Mucosa of descending colon (tissue), 3 donors: ENCODE measurements at regions not wholly inside any gene's neighbourhood (a gene's known extent, or its start where the extent isn't known, plus 50 kb on each side); places are given as distances from the start of the nearest gene placed in this dataset.

ENCODE experiments used
- ATAC-seq: fragments of 200-7000 bp; cut with Tn5 transposase; one replicate; pipeline ENCODE4 v1.9.1; 2020; ENCODE audit warnings: mild to moderate bottlenecking, moderate library complexity
- DNase-seq, 3 donors: peaks; one replicate each; pipeline ENCODE4 v3.0.0-alpha.2; 2020
- H3K36me3 ChIP-seq: fragments of 200-600 bp; one replicate; pipeline ENCODE4 v1.8.0; 2021; ENCODE audit warnings: low read depth, mild to moderate bottlenecking
- H3K4me1 ChIP-seq: fragments of 200-600 bp; one replicate; pipeline ENCODE4 v1.8.0; 2021; ENCODE audit warnings: low read depth, mild to moderate bottlenecking
- H3K4me3 ChIP-seq: fragments of 200-600 bp; one replicate; pipeline ENCODE4 v1.8.0; 2021; ENCODE audit warnings: mild to moderate bottlenecking
- H3K9me3 ChIP-seq: fragments of 200-600 bp; one replicate; pipeline ENCODE4 v1.8.0; 2021; ENCODE audit warnings: mild to moderate bottlenecking
- intact Hi-C, 2 donors: fragments of 100-400 bp; cut with DNase I in 1 of 2; cut with micrococcal nuclease in 1 of 2; formaldehyde crosslinking; loops; one replicate each; pipeline versions ENCODE4 v1.11.0 to v1.11.1; 2022; cut with DNase I, micrococcal nuclease
- TF ChIP-seq, protein P1 (sequence below): fragments of 200-600 bp; IDR thresholded peaks from one replicate; pipeline ENCODE4 v1.8.0; 2022; ENCODE audit warnings: antibody characterized with exemption, mild to moderate bottlenecking
- donor health status: DM: no; HTN: no; CAD: no; lungs with moderate emphysema.
- donor health status: DM: no; HTN: no; CAD: no.
- donor health status: DM: no; HTN: yes; CAD: no.

DNA sequence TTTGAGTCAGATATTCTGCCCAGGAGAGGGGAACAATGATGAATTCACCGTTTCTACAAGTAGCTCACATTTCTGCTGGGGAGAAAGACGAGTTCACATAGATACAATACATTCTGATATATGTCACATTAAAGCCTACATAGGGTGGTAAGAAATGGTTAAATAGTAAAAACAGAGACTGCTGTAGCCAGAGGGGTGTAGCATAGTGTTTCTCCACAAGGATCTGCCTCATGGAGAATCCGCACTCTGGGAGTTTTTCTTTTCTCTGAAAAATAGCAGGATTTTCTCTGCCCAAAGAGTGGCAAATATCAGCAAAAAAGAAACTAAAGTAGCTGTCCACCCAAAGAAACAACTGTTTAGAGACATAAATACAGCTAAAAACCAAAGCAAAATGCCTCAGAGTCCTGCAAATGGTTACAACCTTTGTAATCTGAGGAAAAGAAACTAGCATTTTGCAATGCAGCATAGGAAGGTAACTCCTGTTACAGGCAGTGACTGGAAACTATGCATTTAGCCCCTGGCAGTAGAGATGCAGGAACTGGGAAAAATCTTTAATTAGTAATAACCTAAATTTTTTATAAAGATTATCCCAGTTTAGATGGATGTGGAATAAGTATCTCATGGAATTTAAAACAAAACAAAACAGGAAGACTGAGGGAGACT, 1126.7 kb upstream of the ADGRL2 start:
- TF ChIP-seq, protein P1, sequence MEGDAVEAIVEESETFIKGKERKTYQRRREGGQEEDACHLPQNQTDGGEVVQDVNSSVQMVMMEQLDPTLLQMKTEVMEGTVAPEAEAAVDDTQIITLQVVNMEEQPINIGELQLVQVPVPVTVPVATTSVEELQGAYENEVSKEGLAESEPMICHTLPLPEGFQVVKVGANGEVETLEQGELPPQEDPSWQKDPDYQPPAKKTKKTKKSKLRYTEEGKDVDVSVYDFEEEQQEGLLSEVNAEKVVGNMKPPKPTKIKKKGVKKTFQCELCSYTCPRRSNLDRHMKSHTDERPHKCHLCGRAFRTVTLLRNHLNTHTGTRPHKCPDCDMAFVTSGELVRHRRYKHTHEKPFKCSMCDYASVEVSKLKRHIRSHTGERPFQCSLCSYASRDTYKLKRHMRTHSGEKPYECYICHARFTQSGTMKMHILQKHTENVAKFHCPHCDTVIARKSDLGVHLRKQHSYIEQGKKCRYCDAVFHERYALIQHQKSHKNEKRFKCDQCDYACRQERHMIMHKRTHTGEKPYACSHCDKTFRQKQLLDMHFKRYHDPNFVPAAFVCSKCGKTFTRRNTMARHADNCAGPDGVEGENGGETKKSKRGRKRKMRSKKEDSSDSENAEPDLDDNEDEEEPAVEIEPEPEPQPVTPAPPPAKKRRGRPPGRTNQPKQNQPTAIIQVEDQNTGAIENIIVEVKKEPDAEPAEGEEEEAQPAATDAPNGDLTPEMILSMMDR = no peak
- DNase-seq (no peak), ATAC-seq (no peak)
- Histone ChIP-seq H3K36me3 (no peaks in the 10 kb centered on the region), H3K9me3 (no peaks in the 10 kb centered on the region), H3K4me3 (no peak overlapping the region), H3K4me1 (no peaks in the 10 kb centered on the region)
- intact Hi-C loops = no loop called here

DNA sequence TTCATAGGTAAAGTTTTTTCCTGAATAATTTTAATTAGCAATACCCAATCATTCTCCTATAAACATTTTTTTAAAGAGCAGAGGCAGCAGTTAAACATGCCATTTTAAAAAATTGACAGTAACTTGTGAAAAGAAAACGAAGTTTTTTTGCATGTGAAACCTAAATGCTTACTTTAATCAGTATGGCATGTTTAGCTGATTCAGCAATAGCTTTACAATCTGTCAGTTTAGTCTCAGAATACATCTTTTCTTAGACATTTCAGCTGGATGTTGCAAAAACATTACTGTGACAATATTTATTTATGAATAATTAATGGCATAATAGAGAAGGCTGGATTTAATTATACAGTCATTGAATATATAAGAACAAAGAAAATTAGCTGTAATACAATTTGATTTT, 1132.4 kb upstream of the ADGRL2 start:
- H3K9me3 ChIP-seq = no peaks in the 10 kb centered on the region
- H3K4me1 ChIP-seq = no peaks in the 10 kb centered on the region
- TF ChIP-seq, protein P1 = no peak
- H3K36me3 ChIP-seq = no peaks in the 10 kb centered on the region
- H3K4me3 ChIP-seq = no peak overlapping the region
- intact Hi-C loops = no loop called here
- DNase-seq = no peak
- ATAC-seq = no peak

DNA sequence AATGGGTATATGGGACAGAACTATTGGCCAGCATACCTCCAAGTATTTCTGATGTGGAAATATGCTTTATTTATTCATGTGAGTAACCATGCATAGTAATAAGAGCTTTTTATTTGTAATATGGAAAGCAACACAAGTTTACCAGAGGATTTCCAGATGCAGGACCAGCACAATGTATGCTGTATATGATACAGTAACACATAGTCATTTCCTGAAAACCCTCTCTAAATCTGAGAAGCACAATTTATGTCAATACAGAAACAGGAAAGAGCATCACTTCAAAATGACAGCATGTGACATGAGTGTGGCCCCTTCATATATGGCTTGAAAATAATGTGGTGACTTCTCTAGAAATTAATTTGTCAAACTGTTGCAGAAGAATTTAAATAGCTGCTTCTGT, 1134.7 kb upstream of the ADGRL2 start:
- H3K4me1 ChIP-seq = no peaks in the 10 kb centered on the region
- H3K9me3 ChIP-seq = no peaks in the 10 kb centered on the region
- TF ChIP-seq, protein P1 = no peak
- no peak overlapping the region for H3K4me3 ChIP-seq
- intact Hi-C loops = no loop called here
- H3K36me3 ChIP-seq = no peaks in the 10 kb centered on the region
- no peak for ATAC-seq
- no peak for DNase-seq

DNA sequence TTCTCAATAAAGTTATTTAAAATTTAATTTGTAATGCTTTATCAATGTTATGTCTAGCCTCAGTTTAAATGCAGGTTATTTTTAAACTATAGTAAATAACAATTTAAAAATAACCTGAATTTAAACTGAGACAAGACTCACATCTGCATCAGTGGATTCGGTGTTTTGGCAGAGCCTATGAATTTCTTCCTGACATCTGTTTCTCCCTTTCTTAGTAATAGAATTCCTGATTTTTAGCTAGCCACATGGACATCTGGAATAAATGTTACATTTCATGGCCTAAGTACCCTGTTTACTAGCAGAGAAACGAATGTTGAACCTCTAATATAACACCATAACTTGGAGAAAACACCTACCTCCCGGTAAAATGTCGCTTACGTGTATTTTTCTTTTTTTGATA, 1141.6 kb upstream of the ADGRL2 start:
- Histone ChIP-seq H3K4me3 (no peak overlapping the region), H3K9me3 (no peaks in the 10 kb centered on the region), H3K36me3 (no peaks in the 10 kb centered on the region), H3K4me1 (no peaks in the 10 kb centered on the region)
- TF ChIP-seq, protein P1 = no peak
- ATAC-seq = no peak
- no peak for DNase-seq
- intact Hi-C loops = no loop called here

DNA sequence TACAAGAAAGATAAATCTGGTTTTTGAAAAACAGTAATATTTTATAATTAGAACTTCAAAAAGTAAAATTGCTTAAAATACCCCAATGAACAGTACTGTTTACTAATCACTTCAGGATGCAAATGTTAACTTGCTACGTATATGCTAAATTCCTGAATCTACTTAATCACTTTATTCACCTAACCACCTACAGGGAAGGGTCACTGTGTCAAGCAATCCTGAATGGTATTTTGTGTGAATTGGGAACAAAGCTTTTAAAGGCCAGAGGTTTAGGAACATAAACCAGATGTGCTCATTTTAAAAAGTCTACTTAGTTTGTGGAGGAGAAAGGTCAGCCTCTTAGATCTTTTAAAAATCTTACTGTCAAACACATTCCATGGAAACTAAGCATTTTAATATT, 1143.0 kb upstream of the ADGRL2 start:
- no peak for ATAC-seq
- Histone ChIP-seq H3K9me3 (no peaks in the 10 kb centered on the region), H3K4me3 (no peak overlapping the region), H3K4me1 (no peaks in the 10 kb centered on the region), H3K36me3 (no peaks in the 10 kb centered on the region)
- no peak for DNase-seq
- intact Hi-C loops = no loop called here
- TF ChIP-seq, protein P1 = no peak
